Testis (tissue), 2 donors: ENCODE measurements at regions not wholly inside any gene's neighbourhood (a gene's known extent, or its start where the extent isn't known, plus 50 kb on each side); places are given as distances from the start of the nearest gene placed in this dataset.
A peak's percentile ranks its signal among the peaks of the same experiment; 100 is the strongest.

Experiments
- DNase-seq: peaks from one replicate; pipeline ENCODE4 v3.0.0-alpha.2; 2019
- H3K27ac ChIP-seq, 2 donors: fragments of 200-600 bp; sonication (generic); one replicate each; pipeline ENCODE4 v1.5.1; 2019
- H3K27me3 ChIP-seq: fragments of 200-600 bp; sonication (generic); one replicate; pipeline ENCODE4 v1.5.1; 2019
- H3K36me3 ChIP-seq: fragments of 200-600 bp; sonication (generic); one replicate; pipeline ENCODE4 v1.5.1; 2017; ENCODE audit warnings: low read depth; ENCODE audit errors: missing control alignments
- H3K4me1 ChIP-seq: fragments of 200-600 bp; sonication (generic); one replicate; pipeline ENCODE4 v1.5.1; 2019
- H3K4me3 ChIP-seq, 2 donors: fragments of 200-600 bp; sonication (generic); one replicate each; pipeline ENCODE4 v1.5.1; 2017 to 2019
- H3K9me3 ChIP-seq: fragments of 200-600 bp; sonication (generic); one replicate; pipeline ENCODE4 v1.5.1; 2017
- CTCF ChIP-seq, 3 experiments: fragments of 450-650 bp in 2 of 3; fragments of 200-600 bp in 1 of 3; sonication (generic) in 1 of 3; IDR thresholded peaks; one replicate each; pipeline ENCODE4 v1.5.1; 2016 to 2019; ENCODE audit warnings: antibody characterized with exemption in 3 of 3, mild to moderate bottlenecking in 2 of 3, moderate library complexity in 1 of 3
- POLR2A ChIP-seq: fragments of 450-650 bp; IDR thresholded peaks from one replicate; pipeline ENCODE4 v1.6.1; 2017; ENCODE audit warnings: antibody characterized with exemption, mild to moderate bottlenecking, moderate library complexity
- WGBS, 2 donors: methylation state at CpG; one replicate each; pipeline ENCODE4 v1.1.5; 2018; 5-methylcytosine and 5-hydroxymethylcytosine counted together
- intact Hi-C: fragments of 100-400 bp; cut with DNase I; formaldehyde crosslinking; loops from one replicate; pipeline ENCODE4 v1.15.1; 2023; ENCODE audit warnings: low total_unique reads

- intact Hi-C loops = no loop called here
- Histone ChIP-seq H3K36me3 (no peaks in the 10 kb centered on the region), H3K4me3 (no peak overlapping the region), H3K27ac (no peak overlapping the region), H3K9me3 (no peaks in the 10 kb centered on the region), H3K27me3 (no peaks in the 10 kb centered on the region), H3K4me1 (peaks cover 8% of the 10 kb centered on the region)
- DNase-seq = no peak
- WGBS, 2 donors = 54 to 67% methylated on average over 3 of the region's 3 CpGs
- TF ChIP-seq CTCF (IDR thresholded peaks at IDR 0.05) (no peak), POLR2A (no peak)
Measured at GRCh38 chr2:46839045-46839444, 76.6 kb downstream of the MCFD2 start.

- no peaks in the 10 kb centered on the region for H3K36me3 ChIP-seq
- H3K27me3 ChIP-seq = no peaks in the 10 kb centered on the region
- no peaks in the 10 kb centered on the region for H3K9me3 ChIP-seq
- peaks cover 8% of the 10 kb centered on the region for H3K4me1 ChIP-seq
- H3K27ac ChIP-seq = no peak overlapping the region
- TF ChIP-seq CTCF (IDR thresholded peaks at IDR 0.05) = no peak
- TF ChIP-seq POLR2A = no peak
- DNase-seq = no peak
- intact Hi-C loops = no loop called here
- 90 to 92% methylated on average over 5 of the region's 5 CpGs for WGBS, 2 donors
- H3K4me3 ChIP-seq = no peak overlapping the region
Measured at GRCh38 chr2:46837704-46838103, 77.9 kb downstream of the MCFD2 start.

GRCh38 chr2:46837112-46837454, 78.5 kb downstream of the MCFD2 start:
- Histone ChIP-seq H3K36me3 (no peaks in the 10 kb centered on the region), H3K4me3 (no peak overlapping the region), H3K4me1 (peaks cover 8% of the 10 kb centered on the region), H3K27ac (no peak overlapping the region), H3K27me3 (no peaks in the 10 kb centered on the region), H3K9me3 (no peaks in the 10 kb centered on the region)
- no peak for DNase-seq
- intact Hi-C loops = no loop called here
- WGBS, 2 donors = 69 to 85% methylated on average over 9 to 10 of the region's 10 CpGs
- no peak for TF ChIP-seq CTCF (IDR thresholded peaks at IDR 0.05)
- TF ChIP-seq POLR2A = no peak

GRCh38 chr2:46836295-46837111, 79.1 kb downstream of the MCFD2 start:
- Histone ChIP-seq H3K4me1 (peaks cover 8% of the 10 kb centered on the region), H3K27me3 (no peaks in the 10 kb centered on the region), H3K4me3 (no peak overlapping the region), H3K27ac (no peak overlapping the region), H3K9me3 (no peaks in the 10 kb centered on the region), H3K36me3 (no peaks in the 10 kb centered on the region)
- 52 to 60% methylated on average over 10 to 12 of the region's 12 CpGs for WGBS, 2 donors
- intact Hi-C loops = no loop called here
- TF ChIP-seq CTCF (IDR thresholded peaks at IDR 0.05) (no peak), POLR2A (no peak)
- DNase-seq = peak; percentile 36

GRCh38 chr2:46835520-46835919, 80.1 kb downstream of the MCFD2 start:
- intact Hi-C loops = no loop called here
- no peak overlapping the region for H3K4me3 ChIP-seq
- H3K27me3 ChIP-seq = no peaks in the 10 kb centered on the region
- 72 to 92% methylated on average over 6 of the region's 6 CpGs for whole genome bisulfite sequencing, 2 donors
- H3K9me3 ChIP-seq = no peaks in the 10 kb centered on the region
- no peaks in the 10 kb centered on the region for H3K36me3 ChIP-seq
- no peak for TF ChIP-seq CTCF (IDR thresholded peaks at IDR 0.05)
- TF ChIP-seq POLR2A = no peak
- no peak overlapping the region for H3K27ac ChIP-seq
- DNase-seq = no peak
- peaks cover 8% of the 10 kb centered on the region for H3K4me1 ChIP-seq
